GM12878 (cell line): ENCODE measurements at regions not wholly inside any gene's neighbourhood (a gene's known extent, or its start where the extent isn't known, plus 50 kb on each side); places are given as distances from the start of the nearest gene placed in this dataset.

Source experiments
- ATAC-seq: fragments of 200-7000 bp; cut with Tn5 transposase; 3 replicates; pipeline ENCODE4 v1.9.1; 2020; ENCODE audit warnings: mild to moderate bottlenecking, moderate library complexity
- BruUV-seq: library from RNA; stranded (reverse); fragments of 400-500 nt; replicated peaks from 2 replicates; lab custom pipeline; 2021; lab: Mats Ljungman, UMichigan
- CTCF ChIA-PET: fragments of 300-600 bp; sonication (Branson Sonifier 250); formaldehyde crosslinking; extraction: SDS; loops from one replicate; lab custom pipeline; 2021; ENCODE audit warnings: inconsistent platforms; lab: Yijun Ruan, JAX
- POLR2A ChIA-PET: fragments of 350-600 bp; formaldehyde crosslinking; extraction: SDS; loops from one replicate; lab custom pipeline; 2021; ENCODE audit warnings: inconsistent platforms; lab: Charles Lee
- RAD21 ChIA-PET: fragments of 300-600 bp; sonication (Branson Sonifier 250); formaldehyde crosslinking; loops from one replicate; lab custom pipeline; 2023; ENCODE audit warnings: antibody characterized with exemption; ENCODE audit not compliant: unreplicated experiment; lab: Charles Lee
- SMC1A ChIA-PET: fragments of 300-600 bp; sonication (Branson Sonifier 250); formaldehyde crosslinking; loops from one replicate; lab custom pipeline; 2023; ENCODE audit not compliant: unreplicated experiment, uncharacterized antibody; lab: Charles Lee
- DNase-seq: peaks from one replicate; pipeline ENCODE4 v3.0.0-alpha.2; 2011; ENCODE audit warnings: low read depth, low spot score
- FAIRE-seq: peaks from 3 replicates; lab custom pipeline; 2011; peaks lifted over from hg19 to GRCh38; lab: Jason Lieb, UNC
- H2AFZ ChIP-seq: 2 replicates; pipeline ENCODE4 v1.6.0; 2011; ENCODE audit warnings: low read depth, low read length, control low read depth; ENCODE audit not compliant: control insufficient read depth
- H3K27ac ChIP-seq: 2 replicates; pipeline ENCODE4 v1.5.1; 2011; ENCODE audit warnings: control low read depth; ENCODE audit not compliant: control insufficient read depth, insufficient read depth
- H3K27me3 ChIP-seq, 2 experiments: replicated peaks in 1 of 2; 2 replicates each; pipeline versions ENCODE4 v1.6.0 to v1.6.1; 2011; ENCODE audit warnings: low read length in 1 of 2; ENCODE audit not compliant: control insufficient read depth in 2 of 2, insufficient read depth in 2 of 2
- H3K36me3 ChIP-seq, 2 experiments: 2 replicates each; pipeline ENCODE4 v1.5.1; 2011; ENCODE audit warnings: low read length in 1 of 2; ENCODE audit not compliant: control insufficient read depth in 2 of 2, insufficient read depth in 2 of 2
- H3K4me1 ChIP-seq: 2 replicates; pipeline ENCODE4 v1.6.1; 2011; ENCODE audit warnings: mild to moderate bottlenecking, low read length, moderate library complexity, mixed read lengths; ENCODE audit not compliant: control insufficient read depth, insufficient read depth
- H3K4me2 ChIP-seq: 2 replicates; pipeline ENCODE4 v1.6.0; 2011; ENCODE audit warnings: control low read depth; ENCODE audit not compliant: control insufficient read depth, insufficient read depth
- H3K4me3 ChIP-seq: fragments of 200-600 bp; sonication (generic); 2 replicates; pipeline ENCODE4 v1.5.1; 2016
- H3K79me2 ChIP-seq: 2 replicates; pipeline ENCODE4 v1.6.0; 2011; ENCODE audit warnings: low read length; ENCODE audit not compliant: control insufficient read depth, insufficient read depth
- H3K9ac ChIP-seq: 2 replicates; pipeline ENCODE4 v1.8.0; 2011; ENCODE audit warnings: low read length, control low read depth, mixed read lengths; ENCODE audit not compliant: control insufficient read depth, insufficient read depth
- H3K9me3 ChIP-seq: replicated peaks from 3 replicates; pipeline ENCODE4 v1.5.1; 2011; ENCODE audit warnings: mild to moderate bottlenecking, low read length; ENCODE audit not compliant: control insufficient read depth, insufficient read depth
- H4K20me1 ChIP-seq: 2 replicates; pipeline ENCODE4 v1.6.0; 2011; ENCODE audit not compliant: control insufficient read depth, insufficient read depth
- BACH1 ChIP-seq: fragments of 450-650 bp; IDR thresholded peaks from 2 replicates; pipeline ENCODE4 v1.6.1; 2017; ENCODE audit warnings: mild to moderate bottlenecking, borderline replicate concordance
- CBX3 ChIP-seq: fragments of 200-600 bp; sonication (generic); IDR thresholded peaks from 2 replicates; pipeline ENCODE4 v1.6.1; 2016; ENCODE audit warnings: low read depth, borderline replicate concordance
- CREB1 ChIP-seq: IDR thresholded peaks from 2 replicates; pipeline ENCODE4 v1.6.1; 2012; ENCODE audit warnings: low read depth, mild to moderate bottlenecking, inconsistent platforms
- EZH2 ChIP-seq: IDR thresholded peaks from 2 replicates; pipeline ENCODE4 v1.6.1; 2012; ENCODE audit warnings: low read depth, mild to moderate bottlenecking, control low read depth, inconsistent platforms, low read length, borderline replicate concordance; ENCODE audit not compliant: control insufficient read depth
- MTA3 ChIP-seq: IDR thresholded peaks from 2 replicates; pipeline ENCODE4 v1.6.1; 2012; ENCODE audit warnings: low read length, inconsistent platforms, borderline replicate concordance
- NBN ChIP-seq: fragments of 450-650 bp; IDR thresholded peaks from 2 replicates; pipeline ENCODE4 v1.6.1; 2016
- NFIC ChIP-seq: IDR thresholded peaks from 2 replicates; pipeline ENCODE4 v1.6.1; 2012; ENCODE audit warnings: low read depth, mild to moderate bottlenecking, inconsistent platforms, low read length, moderate library complexity
- NR2C2 ChIP-seq: IDR thresholded peaks from 2 replicates; pipeline ENCODE4 v1.6.1; 2011; ENCODE audit warnings: borderline replicate concordance, low read depth; ENCODE audit not compliant: control insufficient read depth, insufficient read length
- SIN3A ChIP-seq: IDR thresholded peaks from 2 replicates; pipeline ENCODE4 v1.6.1; 2012; ENCODE audit warnings: low read depth, low read length, improper control_type of control experiment
- STAT1 ChIP-seq: fragments of 450-650 bp; conservative IDR thresholded peaks from 2 replicates; pipeline ENCODE4 v1.6.1; 2014; ENCODE audit warnings: antibody characterized with exemption, mild to moderate bottlenecking
- ZBED1 ChIP-seq: IDR thresholded peaks from 2 replicates; pipeline ENCODE4 v1.6.1; 2016; ENCODE audit warnings: borderline replicate concordance
- WGBS: methylation state at CpG from one replicate; pipeline ENCODE4 v1.1.6; 2016; ENCODE audit warnings: low lambda C conversion rate; ENCODE audit not compliant: insufficient replicate concordance, insufficient coverage; ENCODE audit errors: missing lambda C conversion rate; 5-methylcytosine and 5-hydroxymethylcytosine counted together
- in situ Hi-C: fragments of 300-500 bp; cut with MboI; formaldehyde crosslinking; loops from 9 replicates; pipeline ENCODE4 v1.14.3; 2018; ENCODE audit warnings: mixed read lengths
- intact Hi-C: fragments of 100-400 bp; cut with micrococcal nuclease; formaldehyde crosslinking; loops from one replicate; pipeline ENCODE4 v1.14.2; 2022; ENCODE audit not compliant: unreplicated experiment
- TF ChIP-seq, protein P1 (sequence below): fragments of 450-650 bp; IDR thresholded peaks from 2 replicates; pipeline ENCODE4 v1.6.1; 2017; ENCODE audit warnings: borderline replicate concordance
- TF ChIP-seq, protein P2 (sequence below): IDR thresholded peaks from 2 replicates; pipeline ENCODE4 v1.6.1; 2012; ENCODE audit warnings: low read length, inconsistent platforms
- TF ChIP-seq, protein P3 (sequence below): fragments of 450-650 bp; conservative IDR thresholded peaks from 2 replicates; pipeline ENCODE4 v1.6.1; 2017; ENCODE audit warnings: mild to moderate bottlenecking, moderate library complexity
- TF ChIP-seq, protein P4 (sequence below): fragments of 150-350 bp; IDR thresholded peaks from 2 replicates; pipeline ENCODE4 v1.6.1; 2016; ENCODE audit warnings: low read depth, low read length

DNA sequence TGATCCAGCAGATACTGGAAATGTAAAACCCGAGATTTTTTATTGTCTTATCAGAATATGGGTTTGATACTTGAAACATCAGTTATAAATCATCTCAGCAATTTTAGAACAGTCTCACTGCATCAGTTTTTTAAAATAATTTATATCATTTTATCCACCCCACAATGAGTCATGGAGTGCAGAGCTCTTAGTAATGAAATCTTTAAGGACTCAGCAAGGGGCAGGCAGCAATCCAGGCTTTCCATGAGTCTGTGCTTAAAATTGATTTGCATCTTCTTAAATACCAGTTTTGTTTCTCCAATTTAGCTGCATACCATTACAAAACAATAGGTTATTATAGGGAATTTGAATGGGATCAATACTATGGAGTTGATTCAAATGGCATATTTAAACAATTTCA, 832.3 kb downstream of the C6orf118 start (continued):
- no peak for TF ChIP-seq STAT1
- no peak for TF ChIP-seq NR2C2
- no peak for TF ChIP-seq NFIC
- TF ChIP-seq, protein P1, sequence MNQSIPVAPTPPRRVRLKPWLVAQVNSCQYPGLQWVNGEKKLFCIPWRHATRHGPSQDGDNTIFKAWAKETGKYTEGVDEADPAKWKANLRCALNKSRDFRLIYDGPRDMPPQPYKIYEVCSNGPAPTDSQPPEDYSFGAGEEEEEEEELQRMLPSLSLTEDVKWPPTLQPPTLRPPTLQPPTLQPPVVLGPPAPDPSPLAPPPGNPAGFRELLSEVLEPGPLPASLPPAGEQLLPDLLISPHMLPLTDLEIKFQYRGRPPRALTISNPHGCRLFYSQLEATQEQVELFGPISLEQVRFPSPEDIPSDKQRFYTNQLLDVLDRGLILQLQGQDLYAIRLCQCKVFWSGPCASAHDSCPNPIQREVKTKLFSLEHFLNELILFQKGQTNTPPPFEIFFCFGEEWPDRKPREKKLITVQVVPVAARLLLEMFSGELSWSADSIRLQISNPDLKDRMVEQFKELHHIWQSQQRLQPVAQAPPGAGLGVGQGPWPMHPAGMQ, result no peak
- TF ChIP-seq BACH1, result no peak
- TF ChIP-seq, protein P2, sequence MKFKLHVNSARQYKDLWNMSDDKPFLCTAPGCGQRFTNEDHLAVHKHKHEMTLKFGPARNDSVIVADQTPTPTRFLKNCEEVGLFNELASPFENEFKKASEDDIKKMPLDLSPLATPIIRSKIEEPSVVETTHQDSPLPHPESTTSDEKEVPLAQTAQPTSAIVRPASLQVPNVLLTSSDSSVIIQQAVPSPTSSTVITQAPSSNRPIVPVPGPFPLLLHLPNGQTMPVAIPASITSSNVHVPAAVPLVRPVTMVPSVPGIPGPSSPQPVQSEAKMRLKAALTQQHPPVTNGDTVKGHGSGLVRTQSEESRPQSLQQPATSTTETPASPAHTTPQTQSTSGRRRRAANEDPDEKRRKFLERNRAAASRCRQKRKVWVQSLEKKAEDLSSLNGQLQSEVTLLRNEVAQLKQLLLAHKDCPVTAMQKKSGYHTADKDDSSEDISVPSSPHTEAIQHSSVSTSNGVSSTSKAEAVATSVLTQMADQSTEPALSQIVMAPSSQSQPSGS, result no peak

DNA sequence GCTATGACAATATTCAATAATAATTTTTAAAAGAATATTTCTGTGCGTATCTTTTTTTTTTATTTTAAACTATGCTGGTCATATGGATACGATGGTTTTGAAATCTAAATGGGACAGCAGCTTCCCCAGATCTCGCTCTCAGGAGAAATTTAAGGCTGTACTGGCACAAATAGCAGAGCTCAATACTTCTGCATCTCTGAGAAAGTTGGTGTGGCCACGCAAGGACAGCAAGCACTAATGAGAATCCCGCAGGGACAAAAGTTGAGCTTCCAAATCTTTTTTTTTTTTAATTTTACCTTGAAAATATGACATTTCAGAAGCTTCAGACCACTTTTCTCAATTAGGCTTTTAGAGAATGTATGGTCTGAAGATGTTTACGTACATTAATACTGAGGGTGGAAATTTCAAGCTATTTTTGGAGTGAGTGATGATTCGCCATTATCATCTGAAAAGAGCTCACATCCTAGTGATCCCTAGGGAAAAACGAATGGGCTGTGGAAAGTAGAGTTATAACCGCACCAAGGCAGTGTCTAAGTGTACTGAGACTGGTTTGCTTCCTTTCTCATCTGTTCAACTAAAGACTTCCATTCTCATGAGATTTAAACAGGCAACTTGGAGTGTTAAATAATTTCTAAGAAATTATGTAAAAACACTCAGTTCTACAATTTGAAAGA, 840.0 kb downstream of the C6orf118 start:
- ChIA-PET SMC1A (interaction anchor here (1.0 to 1.1 kb wide), 2 partner anchors 10 to 59 kb away, joined by 3 to 4 read pairs; no protein-coding TSS in a partner anchor), CTCF (interaction anchor here (0.7 to 2.3 kb wide), 3 partner anchors 10 to 36 kb away, joined by 3 to 9 read pairs (median 4); no protein-coding TSS in a partner anchor), POLR2A (no interaction called here), RAD21 (interaction anchor here (1.6 kb wide), 1 partner anchor 11 kb away, joined by 3 read pairs; no protein-coding TSS in a partner anchor)
- Histone ChIP-seq H3K4me1 (no peaks in the 10 kb centered on the region), H3K9ac (no peak overlapping the region), H3K4me3 (no peak overlapping the region), H3K79me2 (no peaks in the 10 kb centered on the region), H3K36me3 (no peaks in the 10 kb centered on the region), H4K20me1 (no peaks in the 10 kb centered on the region), H3K27me3 (no peaks in the 10 kb centered on the region), H2AFZ (no peak overlapping the region), H3K4me2 (no peak overlapping the region), H3K27ac (no peak overlapping the region), H3K9me3 (no peaks in the 10 kb centered on the region)
- in situ Hi-C loops (no loop called here), intact Hi-C loops (no loop called here)
- ATAC-seq (no peak), FAIRE-seq (no peak), DNase-seq (no peak)
- no TSS peak for BruUV-seq
- 25% methylated on average over 9 of the region's 9 CpGs for WGBS
- TF ChIP-seq, protein P3, sequence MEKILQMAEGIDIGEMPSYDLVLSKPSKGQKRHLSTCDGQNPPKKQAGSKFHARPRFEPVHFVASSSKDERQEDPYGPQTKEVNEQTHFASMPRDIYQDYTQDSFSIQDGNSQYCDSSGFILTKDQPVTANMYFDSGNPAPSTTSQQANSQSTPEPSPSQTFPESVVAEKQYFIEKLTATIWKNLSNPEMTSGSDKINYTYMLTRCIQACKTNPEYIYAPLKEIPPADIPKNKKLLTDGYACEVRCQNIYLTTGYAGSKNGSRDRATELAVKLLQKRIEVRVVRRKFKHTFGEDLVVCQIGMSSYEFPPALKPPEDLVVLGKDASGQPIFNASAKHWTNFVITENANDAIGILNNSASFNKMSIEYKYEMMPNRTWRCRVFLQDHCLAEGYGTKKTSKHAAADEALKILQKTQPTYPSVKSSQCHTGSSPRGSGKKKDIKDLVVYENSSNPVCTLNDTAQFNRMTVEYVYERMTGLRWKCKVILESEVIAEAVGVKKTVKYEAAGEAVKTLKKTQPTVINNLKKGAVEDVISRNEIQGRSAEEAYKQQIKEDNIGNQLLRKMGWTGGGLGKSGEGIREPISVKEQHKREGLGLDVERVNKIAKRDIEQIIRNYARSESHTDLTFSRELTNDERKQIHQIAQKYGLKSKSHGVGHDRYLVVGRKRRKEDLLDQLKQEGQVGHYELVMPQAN, result no peak
- TF ChIP-seq NR2C2 (no peak), SIN3A (no peak), NBN (no peak), EZH2 (no peak), MTA3 (no peak), CREB1 (no peak), CBX3 (no peak), ZBED1 (no peak)
- TF ChIP-seq, protein P4, sequence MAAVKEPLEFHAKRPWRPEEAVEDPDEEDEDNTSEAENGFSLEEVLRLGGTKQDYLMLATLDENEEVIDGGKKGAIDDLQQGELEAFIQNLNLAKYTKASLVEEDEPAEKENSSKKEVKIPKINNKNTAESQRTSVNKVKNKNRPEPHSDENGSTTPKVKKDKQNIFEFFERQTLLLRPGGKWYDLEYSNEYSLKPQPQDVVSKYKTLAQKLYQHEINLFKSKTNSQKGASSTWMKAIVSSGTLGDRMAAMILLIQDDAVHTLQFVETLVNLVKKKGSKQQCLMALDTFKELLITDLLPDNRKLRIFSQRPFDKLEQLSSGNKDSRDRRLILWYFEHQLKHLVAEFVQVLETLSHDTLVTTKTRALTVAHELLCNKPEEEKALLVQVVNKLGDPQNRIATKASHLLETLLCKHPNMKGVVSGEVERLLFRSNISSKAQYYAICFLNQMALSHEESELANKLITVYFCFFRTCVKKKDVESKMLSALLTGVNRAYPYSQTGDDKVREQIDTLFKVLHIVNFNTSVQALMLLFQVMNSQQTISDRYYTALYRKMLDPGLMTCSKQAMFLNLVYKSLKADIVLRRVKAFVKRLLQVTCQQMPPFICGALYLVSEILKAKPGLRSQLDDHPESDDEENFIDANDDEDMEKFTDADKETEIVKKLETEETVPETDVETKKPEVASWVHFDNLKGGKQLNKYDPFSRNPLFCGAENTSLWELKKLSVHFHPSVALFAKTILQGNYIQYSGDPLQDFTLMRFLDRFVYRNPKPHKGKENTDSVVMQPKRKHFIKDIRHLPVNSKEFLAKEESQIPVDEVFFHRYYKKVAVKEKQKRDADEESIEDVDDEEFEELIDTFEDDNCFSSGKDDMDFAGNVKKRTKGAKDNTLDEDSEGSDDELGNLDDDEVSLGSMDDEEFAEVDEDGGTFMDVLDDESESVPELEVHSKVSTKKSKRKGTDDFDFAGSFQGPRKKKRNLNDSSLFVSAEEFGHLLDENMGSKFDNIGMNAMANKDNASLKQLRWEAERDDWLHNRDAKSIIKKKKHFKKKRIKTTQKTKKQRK, result no peak
